HEK293 (cell line): ENCODE measurements at regions not wholly inside any gene's neighbourhood (a gene's known extent, or its start where the extent isn't known, plus 50 kb on each side); places are given as distances from the start of the nearest gene placed in this dataset.
"Not testable (repeated sequence)": the region's sequence is repeated elsewhere in the genome, so short reads cannot be mapped to it uniquely, and the experiment has no call there.

Source experiments
- CTCF ChIP-seq: fragments of 450-650 bp; formaldehyde crosslinking; IDR thresholded peaks from 2 replicates; pipeline ENCODE4 v1.5.1; 2016; ENCODE audit warnings: missing biosample characterization, missing genetic modification characterization
- MYNN ChIP-seq: fragments of 450-650 bp; formaldehyde crosslinking; IDR thresholded peaks from 2 replicates; pipeline ENCODE4 v1.5.1; 2016; ENCODE audit warnings: missing biosample characterization, missing genetic modification characterization, borderline replicate concordance
- MZF1 ChIP-seq: fragments of 450-650 bp; formaldehyde crosslinking; IDR thresholded peaks from 2 replicates; pipeline ENCODE4 v1.5.1; 2017; ENCODE audit warnings: missing biosample characterization, missing genetic modification characterization, borderline replicate concordance
- REST ChIP-seq: fragments of 450-650 bp; formaldehyde crosslinking; IDR thresholded peaks from 2 replicates; pipeline ENCODE4 v1.5.1; 2016; ENCODE audit warnings: missing biosample characterization, missing genetic modification characterization
- ZEB2 ChIP-seq: fragments of 450-650 bp; formaldehyde crosslinking; IDR thresholded peaks from 2 replicates; pipeline ENCODE4 v1.5.1; 2016; ENCODE audit warnings: missing biosample characterization, missing genetic modification characterization
- ZFHX2 ChIP-seq: fragments of 450-650 bp; formaldehyde crosslinking; conservative IDR thresholded peaks from 2 replicates; pipeline ENCODE4 v1.5.1; 2016; ENCODE audit warnings: missing biosample characterization, missing genetic modification characterization
- ZNF274 ChIP-seq, 2 experiments: fragments of 200-500 bp in 1 of 2; fragments of 450-650 bp in 1 of 2; sonication (Bioruptor generic) in 1 of 2; formaldehyde crosslinking in 1 of 2; IDR thresholded peaks; 2 replicates each; pipeline versions ENCODE4 v1.5.1 to v1.6.1; 2014 to 2016; ENCODE audit warnings: borderline replicate concordance in 1 of 2, inconsistent platforms in 1 of 2, low read length in 1 of 2, missing biosample characterization in 1 of 2, missing genetic modification characterization in 1 of 2
- ZNF488 ChIP-seq: fragments of 450-650 bp; formaldehyde crosslinking; IDR thresholded peaks from 2 replicates; pipeline ENCODE4 v1.5.1; 2016; ENCODE audit warnings: missing biosample characterization, missing genetic modification characterization
- ZNF561 ChIP-seq: fragments of 450-650 bp; IDR thresholded peaks from 2 replicates; pipeline ENCODE4 v1.5.1; 2018; ENCODE audit warnings: missing biosample characterization, missing genetic modification characterization, borderline replicate concordance
- ZNF660 ChIP-seq: fragments of 450-650 bp; IDR thresholded peaks from 2 replicates; pipeline ENCODE4 v1.5.1; 2018; ENCODE audit warnings: missing biosample characterization, mild to moderate bottlenecking, missing genetic modification characterization

- TF ChIP-seq MYNN (tag by site-specific recombination); ZEB2; ZNF561 (tag by site-specific recombination); ZNF488 (tag by site-specific recombination); MZF1 (tag by site-specific recombination); CTCF (tag by site-specific recombination); ZNF274 (IDR thresholded peaks at IDR 0.05; ENCODE audit: low read length); ZNF274 (tag by site-specific recombination; IDR thresholded peaks at IDR 0.05; ENCODE audit: borderline replicate concordance); ZNF660 (tag by site-specific recombination); REST (tag by site-specific recombination); ZFHX2 (tag by site-specific recombination): not testable (repeated sequence)
Observed at GRCh38 chr10:61570204-61570603, 92.5 kb upstream of the CABCOCO1 start.
